ENCODE measurements at regions not wholly inside any gene's neighbourhood (a gene's known extent, or its start where the extent isn't known, plus 50 kb on each side); places are given as distances from the start of the nearest gene placed in this dataset.

- TF ChIP-seq YY1 (IDR thresholded peaks at IDR 0.05; ENCODE audit: insufficient read depth, insufficient read length) (no peak), ZNF274 (IDR thresholded peaks at IDR 0.05; ENCODE audit: low read depth, low read length) (no peak)
Observed at GRCh38 chr10:121113911-121114310, 262.7 kb downstream of the WDR11 start.
